GM12875 (cell line): ENCODE measurements at regions not wholly inside any gene's neighbourhood (a gene's known extent, or its start where the extent isn't known, plus 50 kb on each side); places are given as distances from the start of the nearest gene placed in this dataset.

Source experiments
- H3K4me3 ChIP-seq: one replicate; pipeline ENCODE4 v1.5.1; 2011; ENCODE audit warnings: low read depth, low read length, control low read depth
- CTCF ChIP-seq: IDR thresholded peaks from 2 replicates; pipeline ENCODE4 v1.5.1; 2011; ENCODE audit warnings: low read depth, mild to moderate bottlenecking, control low read depth, inconsistent platforms, low read length, moderate library complexity, borderline replicate concordance; ENCODE audit not compliant: insufficient read depth

DNA sequence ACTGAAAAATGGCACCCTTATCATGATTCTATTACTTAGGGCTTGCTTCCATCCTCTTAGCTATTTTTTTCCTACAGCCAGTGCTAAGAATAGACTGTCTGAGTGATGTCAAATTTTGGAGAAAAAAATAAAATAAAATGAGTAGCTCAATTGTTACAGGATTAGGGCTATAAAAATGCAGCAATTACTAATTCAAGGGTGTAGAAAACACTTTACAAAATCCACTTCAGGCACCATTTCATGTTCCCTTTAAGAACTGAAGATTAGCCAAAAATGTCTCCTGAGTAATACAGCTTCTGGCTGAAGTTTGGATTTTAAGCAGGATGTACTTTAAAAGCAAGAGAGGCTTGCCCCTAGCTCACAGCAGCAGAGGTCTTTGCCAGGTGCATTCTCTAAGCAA is 240.5 kb upstream of the IRX1 start:
- H3K4me3 ChIP-seq, result no peak overlapping the region
- no peak for TF ChIP-seq CTCF

- TF ChIP-seq CTCF, result no peak
- no peak overlapping the region for H3K4me3 ChIP-seq
These were observed 241.0 kb upstream of the IRX1 start for GRCh38 chr5:3354606-3355005.

GRCh38 chr5:3353561-3353960 is 242.1 kb upstream of the IRX1 start:
- no peak for TF ChIP-seq CTCF
- H3K4me3 ChIP-seq, result no peak overlapping the region

DNA sequence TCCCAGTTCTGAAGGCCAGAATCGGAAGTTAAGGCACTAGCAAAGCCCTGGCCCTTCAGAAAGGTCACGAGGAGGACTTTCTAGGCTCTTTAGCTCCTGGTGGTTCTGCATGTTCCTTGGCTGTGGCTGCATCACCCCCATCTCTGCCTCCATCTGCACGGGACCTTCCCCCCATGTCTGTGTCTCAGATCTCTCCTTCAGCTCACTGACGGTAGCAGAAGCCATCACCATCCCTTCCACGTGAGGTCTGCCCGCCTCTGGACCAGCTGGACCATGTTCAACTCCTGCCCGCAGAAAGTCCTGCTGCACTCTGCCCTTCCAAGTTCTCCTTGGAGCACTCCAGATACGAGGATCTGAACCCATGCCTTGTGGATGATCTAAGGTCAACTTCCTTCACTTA is 242.9 kb upstream of the IRX1 start:
- no peak for TF ChIP-seq CTCF
- no peak overlapping the region for H3K4me3 ChIP-seq

GRCh38 chr5:3351581-3352442 is 243.8 kb upstream of the IRX1 start:
- no peak overlapping the region for H3K4me3 ChIP-seq
- TF ChIP-seq CTCF, result no peak

- TF ChIP-seq CTCF, result no peak
- H3K4me3 ChIP-seq, result no peak overlapping the region
These were observed 244.9 kb upstream of the IRX1 start for GRCh38 chr5:3350781-3351180.
